ENCODE measurements at regions not wholly inside any gene's neighbourhood (a gene's known extent, or its start where the extent isn't known, plus 50 kb on each side); places are given as distances from the start of the nearest gene placed in this dataset.

GRCh38 chr12:60689137-60689536 is 1093.3 kb downstream of the SLC16A7 start:
- no peak for TF ChIP-seq CTCF (IDR thresholded peaks at IDR 0.05; ENCODE audit: poor library complexity)
- no peak for TF ChIP-seq EZH2 (IDR thresholded peaks at IDR 0.05; ENCODE audit: borderline replicate concordance)

Measured in hepatocyte (in vitro differentiated cells).